Neural crest cell (in vitro differentiated cells): ENCODE measurements at regions not wholly inside any gene's neighbourhood (a gene's known extent, or its start where the extent isn't known, plus 50 kb on each side); places are given as distances from the start of the nearest gene placed in this dataset.

Experiments
- DNase-seq: peaks from one replicate; pipeline ENCODE4 v3.0.0; 2021; ENCODE audit warnings: low read depth, mixed read lengths, low spot score
- H3K27ac Mint-ChIP-seq: one replicate; pipeline ENCODE4 v1.8.0; 2021; ENCODE audit warnings: mild to moderate bottlenecking, mixed read lengths; ENCODE audit not compliant: unreplicated experiment
- H3K27me3 Mint-ChIP-seq: 2 replicates; pipeline ENCODE4 v1.8.0; 2021; ENCODE audit warnings: low read depth, mild to moderate bottlenecking, mixed read lengths
- H3K36me3 Mint-ChIP-seq: 2 replicates; pipeline ENCODE4 v1.8.0; 2021; ENCODE audit warnings: low read depth, mild to moderate bottlenecking, mixed read lengths
- H3K4me1 Mint-ChIP-seq: 2 replicates; pipeline ENCODE4 v1.8.0; 2021; ENCODE audit warnings: mixed read lengths
- H3K4me3 Mint-ChIP-seq: one replicate; pipeline ENCODE4 v1.8.0; 2021; ENCODE audit warnings: mild to moderate bottlenecking, mixed read lengths
- H3K9me3 Mint-ChIP-seq: 2 replicates; pipeline ENCODE4 v1.8.0; 2021; ENCODE audit warnings: mixed read lengths
- TF ChIP-seq, protein P1 (sequence below): fragments of 200-600 bp; sonication (generic); conservative IDR thresholded peaks from 2 replicates; pipeline ENCODE4 v1.5.0; 2021; ENCODE audit warnings: antibody characterized with exemption, mild to moderate bottlenecking

DNA sequence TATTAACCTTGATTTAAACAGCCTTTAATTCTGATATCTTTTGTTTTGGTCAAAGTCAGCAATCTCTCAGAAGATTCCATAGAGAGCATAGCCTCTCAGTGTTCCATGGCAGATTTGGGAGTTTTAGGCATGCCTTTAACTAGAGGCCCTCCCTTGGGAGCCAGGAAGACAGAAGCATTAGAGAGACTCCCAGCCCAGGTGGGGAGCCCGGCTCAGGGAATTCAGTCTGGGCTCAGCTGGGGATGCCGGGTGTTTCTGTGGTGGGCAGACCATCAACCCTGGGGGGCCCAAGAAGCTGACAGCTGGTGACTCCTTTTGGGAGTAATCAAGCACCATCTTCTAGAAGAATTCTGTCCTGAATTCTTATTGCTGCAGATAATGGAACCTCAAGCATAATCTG, 99.7 kb upstream of the CELF4 start:
- H3K27me3 Mint-ChIP-seq = no peaks in the 10 kb centered on the region

GRCh38 chr18:37663446-37663845, 97.8 kb upstream of the CELF4 start:
- H3K27ac Mint-ChIP-seq = no peak overlapping the region
- H3K27me3 Mint-ChIP-seq = no peaks in the 10 kb centered on the region
- TF ChIP-seq, protein P1, sequence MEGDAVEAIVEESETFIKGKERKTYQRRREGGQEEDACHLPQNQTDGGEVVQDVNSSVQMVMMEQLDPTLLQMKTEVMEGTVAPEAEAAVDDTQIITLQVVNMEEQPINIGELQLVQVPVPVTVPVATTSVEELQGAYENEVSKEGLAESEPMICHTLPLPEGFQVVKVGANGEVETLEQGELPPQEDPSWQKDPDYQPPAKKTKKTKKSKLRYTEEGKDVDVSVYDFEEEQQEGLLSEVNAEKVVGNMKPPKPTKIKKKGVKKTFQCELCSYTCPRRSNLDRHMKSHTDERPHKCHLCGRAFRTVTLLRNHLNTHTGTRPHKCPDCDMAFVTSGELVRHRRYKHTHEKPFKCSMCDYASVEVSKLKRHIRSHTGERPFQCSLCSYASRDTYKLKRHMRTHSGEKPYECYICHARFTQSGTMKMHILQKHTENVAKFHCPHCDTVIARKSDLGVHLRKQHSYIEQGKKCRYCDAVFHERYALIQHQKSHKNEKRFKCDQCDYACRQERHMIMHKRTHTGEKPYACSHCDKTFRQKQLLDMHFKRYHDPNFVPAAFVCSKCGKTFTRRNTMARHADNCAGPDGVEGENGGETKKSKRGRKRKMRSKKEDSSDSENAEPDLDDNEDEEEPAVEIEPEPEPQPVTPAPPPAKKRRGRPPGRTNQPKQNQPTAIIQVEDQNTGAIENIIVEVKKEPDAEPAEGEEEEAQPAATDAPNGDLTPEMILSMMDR = no peak
- DNase-seq = no peak
- no peak overlapping the region for H3K4me3 Mint-ChIP-seq
- H3K4me1 Mint-ChIP-seq = peaks cover 17% of the 10 kb centered on the region
- H3K9me3 Mint-ChIP-seq = no peaks in the 10 kb centered on the region
- H3K36me3 Mint-ChIP-seq = no peaks in the 10 kb centered on the region

More for the DNA sequence above, 99.7 kb upstream of the CELF4 start:
- no peaks in the 10 kb centered on the region for H3K36me3 Mint-ChIP-seq
- H3K4me1 Mint-ChIP-seq = peaks cover 28% of the 10 kb centered on the region
- DNase-seq = no peak
- TF ChIP-seq, protein P1 = no peak
- H3K27ac Mint-ChIP-seq = no peak overlapping the region
- H3K4me3 Mint-ChIP-seq = no peak overlapping the region
- no peaks in the 10 kb centered on the region for H3K9me3 Mint-ChIP-seq

GRCh38 chr18:37662546-37663339, 97.1 kb upstream of the CELF4 start:
- no peaks in the 10 kb centered on the region for H3K27me3 Mint-ChIP-seq
- TF ChIP-seq, protein P1 = no peak
- no peak overlapping the region for H3K27ac Mint-ChIP-seq
- no peak overlapping the region for H3K4me3 Mint-ChIP-seq
- no peak for DNase-seq
- H3K36me3 Mint-ChIP-seq = no peaks in the 10 kb centered on the region
- peaks cover 13% of the 10 kb centered on the region for H3K4me1 Mint-ChIP-seq
- H3K9me3 Mint-ChIP-seq = no peaks in the 10 kb centered on the region

GRCh38 chr18:37662099-37662498, 96.5 kb upstream of the CELF4 start:
- TF ChIP-seq, protein P1 = no peak
- Mint-ChIP-seq H3K27me3 (no peaks in the 10 kb centered on the region), H3K4me1 (peaks cover 6% of the 10 kb centered on the region), H3K36me3 (no peaks in the 10 kb centered on the region), H3K4me3 (no peak overlapping the region), H3K27ac (no peak overlapping the region), H3K9me3 (peaks cover 2% of the 10 kb centered on the region)
- no peak for DNase-seq

DNA sequence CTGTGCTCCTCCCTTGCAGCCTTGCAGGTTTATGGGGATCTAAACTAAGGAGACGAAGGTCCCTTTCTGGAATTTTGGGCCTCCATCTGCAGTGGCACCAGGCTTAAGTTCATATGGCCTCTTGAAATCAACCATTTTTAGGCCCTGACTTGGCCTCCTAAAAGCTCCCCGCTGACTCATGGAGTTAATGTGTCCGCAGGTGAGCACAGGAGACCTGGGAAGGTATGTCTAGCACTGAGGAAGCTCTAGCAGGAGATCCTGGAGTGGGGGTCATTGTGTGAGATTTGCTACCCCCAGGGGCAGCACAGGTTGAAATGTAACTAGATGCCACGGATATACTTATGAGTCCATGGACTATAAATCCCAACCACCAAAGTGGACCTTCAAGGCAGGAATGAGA, 95.9 kb upstream of the CELF4 start:
- no peaks in the 10 kb centered on the region for H3K27me3 Mint-ChIP-seq
- TF ChIP-seq, protein P1 = no peak
- peaks cover 4% of the 10 kb centered on the region for H3K4me1 Mint-ChIP-seq
- H3K36me3 Mint-ChIP-seq = no peaks in the 10 kb centered on the region
- DNase-seq = no peak
- peaks cover 4% of the 10 kb centered on the region for H3K9me3 Mint-ChIP-seq
- H3K27ac Mint-ChIP-seq = no peak overlapping the region
- no peak overlapping the region for H3K4me3 Mint-ChIP-seq
